GM19351 (cell line): ENCODE measurements at regions not wholly inside any gene's neighbourhood (a gene's known extent, or its start where the extent isn't known, plus 50 kb on each side); places are given as distances from the start of the nearest gene placed in this dataset.

Experiments
- ATAC-seq: cut with Tn5 transposase; IDR thresholded peaks from one replicate; pipeline ENCODE4 v1.9.1; 2021; ENCODE audit warnings: mild to moderate bottlenecking, moderate library complexity; ENCODE audit not compliant: unreplicated experiment

DNA sequence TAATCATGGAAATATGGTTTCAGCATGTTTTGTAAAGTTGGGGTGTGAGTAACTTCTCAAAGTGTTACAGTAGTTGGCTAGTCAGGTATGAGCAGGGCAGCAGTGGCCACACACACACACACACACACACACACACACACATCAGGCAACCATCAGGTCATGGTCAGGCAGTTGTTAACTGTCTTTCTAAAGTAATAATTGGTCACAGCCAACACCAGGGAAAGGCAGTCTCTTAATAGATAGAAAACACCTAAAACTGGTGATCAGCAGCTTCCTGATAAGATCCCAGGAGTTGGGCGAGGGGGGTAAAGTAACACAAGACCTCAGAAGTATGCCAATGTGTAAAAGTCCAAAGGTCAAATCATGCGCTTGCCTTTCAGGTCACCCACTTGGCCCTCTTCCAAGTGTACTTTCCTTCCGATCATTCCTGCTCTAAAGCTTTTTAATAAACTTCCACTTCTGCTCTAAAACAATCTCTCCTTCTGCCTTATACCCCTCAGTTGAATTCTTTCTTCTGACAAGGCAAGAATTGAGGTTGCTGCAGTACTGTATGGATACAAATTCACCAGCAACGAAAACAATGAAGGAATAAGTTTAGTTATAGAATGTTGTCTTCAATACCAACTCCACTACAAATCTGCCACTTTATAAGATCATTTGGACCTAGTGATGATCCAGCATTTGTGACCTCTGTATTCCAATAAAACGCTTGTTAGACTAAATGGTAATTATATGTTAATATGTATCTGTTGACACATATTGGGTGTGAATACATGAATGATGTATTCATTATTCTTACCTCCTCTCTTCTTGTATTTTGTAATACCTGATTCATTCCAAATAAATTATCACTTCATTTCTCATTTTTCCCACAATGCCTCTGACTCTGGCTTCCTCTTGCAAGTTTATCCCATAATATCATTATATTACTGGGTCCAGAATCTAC, 254.3 kb downstream of the METTL4 start:
- no peak for ATAC-seq

DNA sequence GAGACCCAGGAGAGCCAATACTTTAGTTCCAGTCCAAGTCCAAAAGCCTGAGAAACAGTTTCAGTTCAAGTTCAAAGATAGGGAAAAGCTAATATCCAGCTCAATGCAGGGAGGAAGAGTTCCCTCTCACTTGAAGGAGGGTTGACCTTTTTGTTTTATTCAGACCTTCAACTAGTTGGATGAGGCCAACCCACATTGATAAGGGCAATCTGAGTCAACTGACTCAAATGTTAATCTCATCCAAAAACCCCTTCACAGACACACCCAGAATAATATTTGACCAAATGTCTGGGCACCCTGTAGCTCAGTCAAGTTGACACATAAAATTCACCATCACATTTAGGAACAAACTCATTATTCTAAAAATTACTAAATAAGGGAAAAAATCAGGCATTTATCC, 246.8 kb downstream of the METTL4 start:
- ATAC-seq = no peak

DNA sequence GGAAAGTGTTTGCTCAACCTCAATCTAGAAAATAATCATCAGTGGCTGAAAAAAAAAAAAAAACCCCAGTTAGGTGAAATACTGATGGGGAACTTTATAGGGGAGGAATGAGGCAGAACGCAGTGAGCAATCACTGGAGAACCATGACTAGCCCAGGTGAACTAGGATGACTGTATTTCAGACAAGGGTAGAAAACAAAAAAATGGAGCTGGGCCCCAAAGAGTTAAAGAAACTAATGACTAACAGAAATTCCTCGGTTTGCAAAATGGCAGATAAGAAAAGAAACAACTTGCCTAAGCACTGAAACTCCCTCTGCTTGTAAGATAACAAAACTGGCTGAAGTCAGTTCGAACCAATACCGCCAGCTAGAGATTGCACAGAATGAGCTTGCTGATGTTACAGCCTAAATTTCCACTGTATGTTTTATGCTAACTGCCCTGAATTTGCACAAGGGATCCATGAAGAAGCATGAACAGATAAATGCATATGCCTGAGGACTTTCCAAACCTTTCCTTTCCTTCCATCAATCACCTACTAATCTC, 245.9 kb downstream of the METTL4 start:
- ATAC-seq = no peak

DNA sequence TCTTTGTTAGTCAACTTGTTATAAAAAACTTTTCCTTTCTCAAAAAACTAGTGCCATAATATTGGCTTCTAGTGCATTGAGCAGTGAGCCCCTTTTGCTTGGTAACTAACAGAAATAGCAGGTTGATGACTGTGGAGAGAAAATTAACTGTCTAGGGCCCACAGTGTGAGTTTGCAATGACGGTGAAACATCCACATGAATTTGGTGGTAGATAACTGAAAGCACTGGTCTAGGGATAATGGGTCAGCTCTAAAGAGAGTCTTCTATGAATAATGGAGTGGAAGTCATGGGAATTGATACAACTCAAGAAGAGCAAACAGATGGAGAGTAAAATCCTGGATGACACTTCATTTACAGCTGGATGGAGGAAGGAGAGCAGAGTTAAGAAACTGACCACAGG, 245.4 kb downstream of the METTL4 start:
- ATAC-seq = no peak

DNA sequence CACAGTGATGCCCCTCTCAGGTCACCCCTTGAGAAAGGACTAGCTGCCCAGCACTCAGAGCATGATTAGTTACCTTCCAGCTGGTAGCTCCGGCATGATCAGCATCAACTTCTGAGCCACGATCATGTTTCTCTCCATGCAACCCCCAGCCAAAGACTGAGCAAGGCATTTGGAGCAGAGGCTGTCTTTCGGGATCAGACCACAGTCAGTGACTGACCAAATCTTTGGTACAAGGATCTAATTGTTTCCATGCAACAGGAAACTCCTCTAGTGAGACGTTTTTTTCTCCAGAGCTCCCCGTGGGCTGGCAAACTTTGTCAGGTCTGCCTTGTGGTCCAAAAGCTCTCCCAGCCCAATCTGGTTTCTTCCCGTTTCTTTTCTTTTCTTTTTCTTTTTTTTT, 244.3 kb downstream of the METTL4 start:
- ATAC-seq = no peak

DNA sequence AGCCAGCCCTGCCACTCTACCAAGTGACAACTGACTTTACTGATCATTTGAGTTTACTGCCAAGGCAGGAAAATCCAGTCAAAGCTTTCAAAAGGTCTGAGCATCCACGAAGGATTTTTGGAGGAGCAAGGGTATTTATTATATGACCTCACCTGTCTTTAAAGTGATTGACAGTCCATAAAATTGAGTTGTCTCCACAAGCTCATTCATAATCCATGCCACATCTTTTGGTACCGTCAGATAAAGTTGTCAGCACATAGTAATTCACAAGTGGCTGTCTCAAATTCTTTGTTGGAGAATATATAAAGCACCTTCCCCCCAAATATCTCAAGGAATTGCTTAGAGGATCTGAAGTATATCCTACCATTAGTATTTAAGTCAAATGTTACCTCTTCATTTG, 240.5 kb downstream of the METTL4 start:
- no peak for ATAC-seq

DNA sequence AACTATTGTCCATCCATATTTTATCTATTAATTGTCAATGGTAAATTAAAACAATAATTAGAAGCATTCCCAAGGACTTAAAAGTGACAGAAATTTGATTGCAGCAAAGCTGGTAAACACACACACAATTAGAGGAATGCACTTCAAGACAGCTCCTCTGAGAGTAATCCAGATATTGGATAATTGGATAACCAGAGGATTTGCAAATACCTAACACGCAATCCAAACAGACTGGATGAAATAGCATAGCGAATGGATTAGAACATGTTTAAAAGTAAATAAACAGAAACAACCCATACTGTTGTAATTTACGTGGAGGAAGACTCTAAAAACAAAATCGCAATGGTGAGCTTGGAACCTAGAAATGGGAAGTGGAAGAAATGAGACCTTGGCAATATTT, 239.8 kb downstream of the METTL4 start:
- ATAC-seq = no peak

DNA sequence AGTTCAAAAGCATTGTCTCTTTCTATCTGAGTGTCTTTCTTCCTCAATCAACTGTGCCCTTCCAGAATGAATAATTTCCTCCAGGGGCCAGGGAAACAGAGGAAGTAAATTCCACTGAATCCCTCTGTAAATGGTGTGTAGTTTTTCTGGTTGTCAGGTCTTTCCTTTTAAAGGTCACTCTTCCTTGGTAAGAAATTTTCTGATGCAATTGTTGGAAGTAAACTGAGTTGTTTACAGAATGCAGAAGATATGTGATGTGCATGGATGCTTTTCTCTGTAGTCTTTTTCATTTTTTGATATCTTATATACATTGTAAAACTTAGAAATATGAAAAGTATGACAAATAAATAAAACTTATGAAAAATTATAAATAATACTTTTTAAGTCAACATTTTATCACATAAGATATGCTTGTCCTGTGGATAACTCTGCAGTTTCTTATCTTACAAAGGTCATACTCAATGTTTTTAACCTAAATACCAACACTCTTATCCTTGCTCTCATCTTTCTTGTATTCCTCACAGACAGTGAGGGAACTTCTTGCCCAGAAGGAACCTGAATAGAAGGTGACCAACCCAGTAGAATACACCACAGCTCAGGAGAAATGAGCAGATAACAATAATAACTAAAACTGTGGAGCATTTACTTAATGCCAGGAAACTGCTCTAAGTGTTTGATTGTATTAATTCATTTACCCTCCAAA, 234.5 kb downstream of the METTL4 start:
- no peak for ATAC-seq

DNA sequence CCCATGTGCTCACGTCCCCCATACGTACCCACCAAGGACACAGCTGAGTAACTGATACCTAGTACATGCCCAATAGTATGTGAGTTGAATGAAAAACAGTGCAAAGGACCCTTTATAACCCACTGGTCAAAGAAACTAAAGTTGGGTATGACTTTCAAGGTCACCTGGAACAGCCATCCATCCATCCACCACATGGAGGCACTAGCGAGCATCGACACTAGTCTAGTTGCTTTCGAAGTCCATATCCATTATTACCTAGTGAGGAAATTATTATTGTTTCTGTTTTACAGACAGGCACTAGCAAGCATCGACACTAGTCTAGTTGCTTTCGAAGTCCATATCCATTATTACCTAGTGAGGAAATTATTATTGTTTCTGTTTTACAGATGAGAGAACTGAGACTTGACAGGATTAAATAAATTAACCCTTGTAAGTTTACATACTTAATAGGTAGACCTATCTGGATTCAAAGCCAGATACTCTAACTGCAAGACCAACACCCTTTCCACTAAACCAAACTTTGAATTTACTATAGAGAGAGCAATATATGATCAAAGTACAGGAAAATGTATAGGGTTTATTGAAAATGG, 233.7 kb downstream of the METTL4 start:
- peak; percentile 92 for ATAC-seq

DNA sequence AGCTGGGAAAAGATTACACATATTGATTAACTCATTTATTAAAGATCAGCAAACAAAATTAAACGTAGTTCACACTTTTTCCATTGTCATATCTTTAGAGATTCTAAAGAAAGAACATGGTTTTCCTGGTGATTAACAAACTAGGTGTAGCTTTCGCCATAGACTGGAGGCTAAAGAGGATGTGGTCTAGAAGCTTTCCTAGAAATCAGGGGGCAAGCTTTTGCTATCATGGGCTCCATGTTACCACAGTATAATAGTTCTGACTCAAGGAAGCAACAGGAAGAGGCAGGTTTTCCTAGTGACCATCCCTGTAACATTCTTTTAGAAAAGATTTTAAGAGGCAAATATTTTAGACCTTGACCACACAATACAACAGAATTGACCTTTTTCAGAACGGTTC, 232.7 kb downstream of the METTL4 start:
- ATAC-seq = no peak

DNA sequence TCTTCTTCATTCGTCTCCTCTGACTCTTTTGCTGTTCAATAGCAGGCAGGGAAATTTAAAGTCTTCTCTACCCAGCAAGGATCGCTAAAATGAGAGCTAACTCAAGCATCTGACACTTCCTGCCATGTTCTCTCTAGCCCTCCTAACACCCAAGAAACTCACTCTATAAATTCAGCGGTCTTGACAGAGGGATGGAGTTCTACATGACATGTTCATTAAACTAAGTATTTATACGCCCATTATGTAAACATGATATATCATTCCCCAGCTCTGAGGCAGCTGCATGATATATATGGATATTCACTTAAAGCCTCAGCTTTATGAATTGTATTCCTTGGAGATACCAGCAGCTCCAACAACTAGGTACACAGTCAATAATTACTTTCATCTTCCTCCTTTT, 231.0 kb downstream of the METTL4 start:
- no peak for ATAC-seq

DNA sequence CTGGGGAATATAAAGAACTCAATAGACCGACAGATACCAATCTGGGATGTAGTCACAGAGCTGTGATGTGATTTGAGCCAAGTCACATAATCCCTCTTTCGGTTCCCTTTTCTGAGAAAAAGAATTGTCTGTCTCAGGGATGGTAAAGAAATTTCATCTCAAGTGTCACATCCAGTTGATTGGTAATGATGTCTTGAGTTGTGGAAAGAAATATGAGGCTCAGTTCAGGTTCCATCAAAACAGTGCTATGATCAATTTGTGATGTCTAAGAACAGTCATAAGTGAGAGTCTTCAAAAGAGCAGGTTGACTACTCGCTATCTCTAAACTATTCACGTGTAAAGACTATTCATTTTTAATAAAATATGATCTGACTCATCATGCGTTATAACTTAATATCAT, 223.3 kb downstream of the METTL4 start:
- no peak for ATAC-seq

DNA sequence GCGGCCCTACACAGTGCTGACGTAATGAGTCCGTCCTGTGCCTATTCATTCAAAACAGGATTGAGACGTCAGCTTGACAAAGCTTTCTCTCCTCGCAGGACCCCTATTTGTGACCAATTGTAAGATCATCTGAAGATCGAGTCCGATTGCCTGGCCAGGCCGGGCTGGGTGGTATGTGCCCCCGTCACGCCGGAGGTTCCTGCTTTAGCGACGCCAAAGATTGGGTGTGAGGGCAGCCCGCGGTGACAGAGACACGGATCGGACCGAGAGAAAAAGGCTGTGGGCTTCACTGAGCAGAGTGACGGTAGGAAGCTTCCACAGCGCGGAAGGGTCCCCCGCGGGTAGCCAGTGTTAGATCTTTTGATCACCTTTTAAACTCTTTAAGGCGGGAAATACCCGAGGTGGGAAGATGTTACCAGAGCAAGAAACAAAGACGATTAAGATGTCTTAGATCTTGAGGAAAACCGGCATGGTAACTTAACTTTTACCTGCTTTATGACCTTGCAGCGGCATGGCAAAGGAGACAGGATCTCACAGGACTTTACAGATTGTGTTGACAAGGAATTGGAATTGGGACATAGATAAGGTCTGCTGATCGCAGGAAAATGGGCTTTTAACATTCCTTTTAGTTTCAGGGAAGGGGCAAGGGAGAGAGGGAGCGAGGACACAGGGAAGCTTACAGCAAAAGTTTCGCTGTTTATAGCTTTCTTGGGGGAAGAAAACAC, 220.0 kb downstream of the METTL4 start:
- no peak for ATAC-seq

DNA sequence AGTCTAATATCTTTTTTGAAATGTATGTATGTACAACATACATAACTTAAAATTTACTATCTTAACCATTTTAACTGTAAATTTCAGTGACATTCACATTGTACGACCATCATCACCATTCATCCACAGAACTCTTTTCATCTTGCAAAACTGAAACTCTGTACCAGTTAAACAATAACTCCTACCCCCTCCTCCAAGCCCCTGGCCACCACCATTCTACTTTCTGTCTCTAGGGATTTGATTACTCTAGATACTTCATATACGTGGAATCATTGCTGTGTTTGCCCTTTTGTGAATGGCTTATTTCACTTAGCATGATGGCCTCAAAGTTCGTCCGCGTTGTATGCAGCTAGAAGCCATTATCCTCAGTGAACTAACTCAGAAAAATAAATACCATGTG, 217.0 kb downstream of the METTL4 start:
- no peak for ATAC-seq

DNA sequence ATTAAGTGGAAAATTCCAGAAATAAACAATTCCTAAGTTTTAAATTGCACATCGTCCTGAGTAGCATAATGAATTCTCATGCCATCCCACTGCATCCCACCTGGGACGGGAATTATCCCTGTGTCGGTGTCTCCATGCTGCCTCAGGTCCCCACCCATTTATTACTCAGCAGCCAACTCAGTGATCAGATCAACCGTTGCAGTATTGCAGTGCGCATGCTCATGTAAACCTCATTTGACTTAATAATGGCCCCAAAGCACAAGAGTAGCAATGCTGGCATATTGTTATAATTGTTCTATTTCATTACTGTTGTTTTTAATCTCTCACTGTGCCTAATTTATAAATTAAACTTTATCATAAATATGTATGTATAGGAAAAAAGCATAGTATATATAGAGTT, 214.4 kb downstream of the METTL4 start:
- no peak for ATAC-seq

DNA sequence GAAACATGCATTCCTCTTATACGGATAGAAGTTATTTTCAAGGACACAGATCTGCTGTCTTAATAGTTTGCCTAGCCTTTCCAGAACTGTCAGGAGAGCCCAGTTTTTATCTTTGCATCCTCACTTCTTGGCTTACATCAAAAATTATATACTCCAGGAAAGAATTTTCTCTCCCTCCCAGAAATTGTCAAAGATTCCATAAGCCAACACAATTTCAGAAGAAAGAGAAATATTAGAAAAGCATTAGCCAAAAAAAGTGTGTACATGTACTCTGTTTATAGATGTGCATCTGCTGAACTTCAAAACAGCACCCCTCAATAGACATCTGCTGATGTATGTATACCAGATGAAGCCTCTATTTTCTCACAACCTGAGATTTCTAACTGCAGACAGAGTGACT, 210.4 kb downstream of the METTL4 start:
- no peak for ATAC-seq

DNA sequence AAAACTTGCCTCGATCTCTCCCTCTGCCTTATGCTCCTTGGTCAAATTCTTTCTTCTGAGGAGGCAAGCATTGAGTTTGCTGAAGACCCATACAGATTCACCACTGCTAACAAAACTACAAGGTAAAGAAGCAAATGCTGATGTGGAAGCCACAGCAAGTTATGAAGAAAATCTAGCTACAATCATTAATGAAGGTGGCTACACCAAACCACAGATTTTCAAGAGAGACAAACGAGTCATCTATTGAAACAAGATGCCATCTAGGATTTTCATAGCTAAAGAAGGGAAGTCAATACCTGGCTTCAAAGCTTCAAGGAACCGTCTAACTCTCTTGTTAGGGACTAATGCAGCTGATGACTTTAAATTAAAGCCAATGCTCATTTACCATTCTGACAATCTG, 203.2 kb downstream of the METTL4 start:
- no peak for ATAC-seq

DNA sequence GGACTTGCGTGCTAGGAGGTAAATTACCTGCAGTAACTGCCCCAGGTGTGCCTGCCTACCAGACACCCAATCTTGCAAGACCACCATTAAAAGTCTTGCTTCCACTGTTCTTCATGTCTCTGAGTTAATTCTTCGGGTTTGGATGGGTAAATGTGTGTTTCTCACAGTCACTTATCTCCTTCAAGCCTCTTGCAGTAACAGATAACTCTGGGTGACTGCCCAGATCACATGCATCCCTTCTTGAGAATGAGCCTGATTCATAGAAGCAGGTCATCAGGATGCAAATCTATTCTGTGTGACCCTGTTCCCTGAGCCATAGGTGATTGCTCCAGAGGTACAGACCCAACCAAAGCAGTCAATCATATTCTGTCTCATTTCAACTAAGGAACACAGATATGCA, 194.6 kb downstream of the METTL4 start:
- ATAC-seq = no peak

DNA sequence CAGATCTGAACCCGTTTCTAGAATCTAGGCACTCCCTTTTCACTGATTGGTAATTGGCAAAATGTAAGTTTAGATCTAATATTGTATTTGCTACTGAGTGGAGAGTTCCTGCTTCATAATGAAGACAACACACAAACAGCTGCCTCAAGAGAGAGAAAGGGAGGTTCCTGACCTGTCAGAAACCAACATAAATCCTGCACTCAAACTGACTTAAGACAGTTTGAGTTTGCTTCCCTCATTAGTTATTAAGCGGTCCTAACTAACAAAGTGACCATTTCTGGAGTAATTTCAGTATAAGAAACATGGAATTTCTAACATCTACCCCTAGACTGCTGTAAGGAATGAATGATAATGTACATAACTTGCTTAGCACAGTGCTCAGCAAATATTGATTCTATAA, 191.2 kb downstream of the METTL4 start:
- ATAC-seq = no peak

DNA sequence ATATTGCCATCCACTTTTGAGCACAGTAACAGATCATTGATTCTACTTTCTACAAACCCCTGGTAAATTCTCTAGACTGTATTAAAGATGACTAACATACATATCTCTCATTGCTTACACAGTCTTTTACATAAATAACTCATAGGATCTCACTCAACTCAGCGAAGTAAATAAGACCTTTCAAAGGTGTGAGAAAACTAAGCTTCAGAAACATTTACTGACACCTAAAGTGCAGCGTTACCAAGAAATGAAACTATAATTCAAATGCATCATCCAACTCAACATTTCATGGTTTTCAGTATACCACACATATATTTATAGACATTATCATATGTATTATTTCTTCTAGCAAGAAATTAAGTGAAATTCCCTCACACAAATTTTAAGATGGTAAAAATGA, 189.8 kb downstream of the METTL4 start:
- ATAC-seq = no peak

DNA sequence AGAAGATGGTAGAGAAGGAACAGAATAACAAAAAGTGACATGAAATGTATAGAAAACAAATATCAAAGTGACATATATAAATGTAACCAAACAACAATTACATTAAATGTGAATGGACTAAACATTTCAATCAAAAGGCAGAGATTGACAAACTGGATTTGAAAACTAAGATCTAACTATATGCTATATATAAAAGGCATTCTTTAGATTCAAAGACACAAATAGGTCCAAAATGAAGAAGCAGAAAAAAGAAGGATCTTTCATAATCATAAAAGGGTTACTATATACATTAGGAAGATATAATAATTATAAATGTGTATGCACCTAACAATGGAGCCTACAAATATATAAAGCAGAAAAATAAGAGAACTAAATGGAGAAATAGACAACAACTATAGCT, 183.7 kb downstream of the METTL4 start:
- ATAC-seq = no peak
